ENCODE measurements at regions not wholly inside any gene's neighbourhood (a gene's known extent, or its start where the extent isn't known, plus 50 kb on each side); places are given as distances from the start of the nearest gene placed in this dataset.

DNA sequence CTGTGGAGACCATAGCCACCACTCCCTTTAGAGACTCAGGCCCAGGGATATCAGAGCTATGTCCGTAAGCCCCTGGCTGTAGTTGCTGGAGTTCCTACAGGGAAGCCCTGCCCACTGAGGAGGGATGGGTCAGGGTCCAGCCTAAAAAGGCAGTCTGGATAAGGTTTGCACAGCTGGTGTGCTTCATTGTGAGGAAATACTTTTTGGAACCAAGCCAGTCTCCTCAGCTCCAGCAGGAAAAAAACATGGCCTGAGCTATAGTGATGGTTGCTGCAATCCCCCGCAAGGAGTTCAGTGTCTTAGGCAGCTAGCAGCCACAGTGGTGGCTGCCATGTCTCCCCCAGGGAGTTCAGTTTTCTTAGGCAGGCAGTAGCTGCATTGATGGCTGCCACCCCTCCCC, 52.6 kb upstream of the CYP2C8 start:
- Histone ChIP-seq H3K27me3 (ENCODE audit: insufficient read depth, low read length, poor library complexity) (no peaks in the 10 kb centered on the region), H3K4me3 (ENCODE audit: low read depth in 1 of 2, low read length in 2 of 2) (no peak overlapping the region), H3K9ac (ENCODE audit: low read depth, low read length) (no peak overlapping the region), H3K4me1 (ENCODE audit: insufficient read depth, low read length) (no peaks in the 10 kb centered on the region), H3K79me2 (ENCODE audit: insufficient read depth, low read length) (no peaks in the 10 kb centered on the region), H4K20me1 (ENCODE audit: insufficient read depth, low read length) (no peaks in the 10 kb centered on the region), H3K36me3 (ENCODE audit: insufficient read depth, low read length) (no peaks in the 10 kb centered on the region), H2AFZ (ENCODE audit: low read depth, low read length) (no peak overlapping the region), H3K27ac (ENCODE audit: low read length) (no peak overlapping the region), H3K9me3 (ENCODE audit: insufficient read depth, low read length, severe bottlenecking) (no peaks in the 10 kb centered on the region), H3K4me2 (ENCODE audit: insufficient read depth, low read length) (no peak overlapping the region)
- ATAC-seq (ENCODE audit: insufficient read depth, low read depth) (no peak), DNase-seq (no peak)
- no peak for TF ChIP-seq EZH2 (IDR thresholded peaks at IDR 0.05; ENCODE audit: borderline replicate concordance, low read depth, low read length, severe bottlenecking)
- TF ChIP-seq, protein P1, sequence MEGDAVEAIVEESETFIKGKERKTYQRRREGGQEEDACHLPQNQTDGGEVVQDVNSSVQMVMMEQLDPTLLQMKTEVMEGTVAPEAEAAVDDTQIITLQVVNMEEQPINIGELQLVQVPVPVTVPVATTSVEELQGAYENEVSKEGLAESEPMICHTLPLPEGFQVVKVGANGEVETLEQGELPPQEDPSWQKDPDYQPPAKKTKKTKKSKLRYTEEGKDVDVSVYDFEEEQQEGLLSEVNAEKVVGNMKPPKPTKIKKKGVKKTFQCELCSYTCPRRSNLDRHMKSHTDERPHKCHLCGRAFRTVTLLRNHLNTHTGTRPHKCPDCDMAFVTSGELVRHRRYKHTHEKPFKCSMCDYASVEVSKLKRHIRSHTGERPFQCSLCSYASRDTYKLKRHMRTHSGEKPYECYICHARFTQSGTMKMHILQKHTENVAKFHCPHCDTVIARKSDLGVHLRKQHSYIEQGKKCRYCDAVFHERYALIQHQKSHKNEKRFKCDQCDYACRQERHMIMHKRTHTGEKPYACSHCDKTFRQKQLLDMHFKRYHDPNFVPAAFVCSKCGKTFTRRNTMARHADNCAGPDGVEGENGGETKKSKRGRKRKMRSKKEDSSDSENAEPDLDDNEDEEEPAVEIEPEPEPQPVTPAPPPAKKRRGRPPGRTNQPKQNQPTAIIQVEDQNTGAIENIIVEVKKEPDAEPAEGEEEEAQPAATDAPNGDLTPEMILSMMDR (IDR thresholded peaks at IDR 0.05; ENCODE audit: borderline replicate concordance, extremely low read depth, low read length, poor library complexity, severe bottlenecking), result no peak

Measured in DND-41 (cell line).